IMR-90 (cell line): ENCODE measurements at regions not wholly inside any gene's neighbourhood (a gene's known extent, or its start where the extent isn't known, plus 50 kb on each side); places are given as distances from the start of the nearest gene placed in this dataset.

Source experiments
- ATAC-seq: fragments of 200-7000 bp; cut with Tn5 transposase; 2 replicates; pipeline ENCODE4 v1.9.1; 2020; ENCODE audit warnings: low read depth, mild to moderate bottlenecking, moderate library complexity
- BruUV-seq: library from RNA; stranded (reverse); fragments of 400-500 nt; replicated peaks from 2 replicates; lab custom pipeline; 2021; lab: Mats Ljungman, UMichigan
- CTCF ChIA-PET: fragments of 300-600 bp; formaldehyde crosslinking; extraction: SDS; loops from one replicate; lab custom pipeline; 2021; ENCODE audit warnings: antibody characterized with exemption; lab: Yijun Ruan, JAX
- POLR2A ChIA-PET: fragments of 300-600 bp; sonication (Branson Sonifier 250); formaldehyde crosslinking; loops from one replicate; lab custom pipeline; 2022; ENCODE audit warnings: antibody characterized with exemption; ENCODE audit not compliant: unreplicated experiment; lab: Charles Lee
- DNase-seq: peaks from one replicate; pipeline ENCODE4 v3.0.0; 2013
- H2AFZ ChIP-seq: replicated peaks from 2 replicates; pipeline ENCODE3; 2013; ENCODE audit warnings: low read length, mild to moderate bottlenecking; ENCODE audit not compliant: poor library complexity
- H2AK5ac ChIP-seq: 2 replicates; pipeline ENCODE4 v1.6.1; 2013; ENCODE audit warnings: low read depth, low read length, inconsistent platforms
- H2AK9ac ChIP-seq: replicated peaks from 2 replicates; pipeline ENCODE3; 2013; ENCODE audit warnings: mild to moderate bottlenecking, low read depth, low read length, moderate library complexity; ENCODE audit not compliant: poor library complexity
- H2BK120ac ChIP-seq: 2 replicates; pipeline ENCODE4 v1.6.1; 2013; ENCODE audit warnings: low read depth, low read length, inconsistent platforms
- H2BK15ac ChIP-seq: 3 replicates; pipeline ENCODE4 v1.6.1; 2013; ENCODE audit warnings: low read depth, low read length, inconsistent platforms
- H2BK20ac ChIP-seq: 2 replicates; pipeline ENCODE4 v1.6.1; 2013; ENCODE audit warnings: low read depth, mild to moderate bottlenecking, inconsistent platforms, low read length, moderate library complexity
- H2BK5ac ChIP-seq: 2 replicates; pipeline ENCODE4 v1.6.1; 2013; ENCODE audit warnings: mild to moderate bottlenecking, low read depth, low read length, inconsistent platforms; ENCODE audit not compliant: poor library complexity, severe bottlenecking
- H3K14ac ChIP-seq: replicated peaks from 2 replicates; pipeline ENCODE4 v1.6.1; 2013; ENCODE audit warnings: low read depth, low read length, inconsistent platforms
- H3K18ac ChIP-seq: 2 replicates; pipeline ENCODE4 v1.6.1; 2013; ENCODE audit warnings: low read depth, low read length, control low read depth
- H3K23ac ChIP-seq: 2 replicates; pipeline ENCODE4 v1.6.1; 2013; ENCODE audit warnings: low read depth, low read length, inconsistent platforms
- H3K27ac ChIP-seq: 2 replicates; pipeline ENCODE4 v1.5.1; 2013; ENCODE audit warnings: mild to moderate bottlenecking, control low read depth, low read length; ENCODE audit not compliant: insufficient read depth
- H3K27me3 ChIP-seq: 2 replicates; pipeline ENCODE4 v1.6.1; 2013; ENCODE audit warnings: low read length; ENCODE audit not compliant: control insufficient read depth, insufficient read depth
- H3K36me3 ChIP-seq: 2 replicates; pipeline ENCODE4 v1.6.1; 2013; ENCODE audit warnings: low read length, mixed read lengths; ENCODE audit not compliant: control insufficient read depth, insufficient read depth
- H3K4ac ChIP-seq: 2 replicates; pipeline ENCODE4 v1.6.1; 2013; ENCODE audit warnings: low read depth, low read length, inconsistent platforms
- H3K4me1 ChIP-seq: 2 replicates; pipeline ENCODE4 v1.6.1; 2013; ENCODE audit warnings: low read length, mixed read lengths; ENCODE audit not compliant: control insufficient read depth, insufficient read depth
- H3K4me2 ChIP-seq: 2 replicates; pipeline ENCODE4 v1.6.1; 2013; ENCODE audit warnings: low read depth, mild to moderate bottlenecking, control low read depth, low read length, moderate library complexity
- H3K4me3 ChIP-seq: 2 replicates; pipeline ENCODE4 v1.5.1; 2013; ENCODE audit warnings: low read depth, mild to moderate bottlenecking, control low read depth, low read length, moderate library complexity; ENCODE audit not compliant: insufficient read depth
- H3K56ac ChIP-seq: 2 replicates; pipeline ENCODE4 v1.6.1; 2013; ENCODE audit warnings: low read length, inconsistent platforms; ENCODE audit not compliant: insufficient read depth; ENCODE audit errors: extremely low read depth
- H3K79me1 ChIP-seq, 2 experiments: 2 replicates each; pipeline ENCODE4 v1.6.1; 2013; ENCODE audit warnings: low read length in 2 of 2, inconsistent platforms in 1 of 2, low read depth in 1 of 2
- H3K9ac ChIP-seq: 2 replicates; pipeline ENCODE4 v1.6.1; 2013; ENCODE audit warnings: low read depth, low read length, control low read depth
- H3K9me1 ChIP-seq: 2 replicates; pipeline ENCODE4 v1.6.1; 2013; ENCODE audit warnings: low read length, inconsistent platforms; ENCODE audit not compliant: insufficient read depth
- H3K9me3 ChIP-seq: 2 replicates; pipeline ENCODE4 v1.6.1; 2013; ENCODE audit warnings: low read length; ENCODE audit not compliant: control insufficient read depth, insufficient read depth
- H4K20me1 ChIP-seq: 2 replicates; pipeline ENCODE4 v1.6.1; 2013; ENCODE audit warnings: low read length, inconsistent platforms; ENCODE audit not compliant: insufficient read depth
- H4K5ac ChIP-seq: 2 replicates; pipeline ENCODE4 v1.6.1; 2013; ENCODE audit warnings: mild to moderate bottlenecking, low read depth, low read length, control low read depth
- H4K8ac ChIP-seq, 2 experiments: 2 replicates each; pipeline ENCODE4 v1.6.1; 2013; ENCODE audit warnings: low read depth in 2 of 2, low read length in 2 of 2, control low read depth in 1 of 2, inconsistent platforms in 1 of 2
- H4K91ac ChIP-seq: 2 replicates; pipeline ENCODE4 v1.6.1; 2013; ENCODE audit warnings: low read depth, low read length, inconsistent platforms; ENCODE audit not compliant: insufficient read depth
- BHLHE40 ChIP-seq: fragments of 150-350 bp; IDR thresholded peaks from 2 replicates; pipeline ENCODE4 v1.6.1; 2016; ENCODE audit warnings: mild to moderate bottlenecking, low read depth, low read length
- CEBPB ChIP-seq: IDR thresholded peaks from 2 replicates; pipeline ENCODE4 v1.6.1; 2012; ENCODE audit warnings: low read depth, low read length, improper control_type of control experiment
- CHD1 ChIP-seq: IDR thresholded peaks from 2 replicates; pipeline ENCODE4 v1.6.1; 2012; ENCODE audit warnings: low read depth, low read length, improper control_type of control experiment
- FOS ChIP-seq: fragments of 150-350 bp; IDR thresholded peaks from 2 replicates; pipeline ENCODE4 v1.6.1; 2016; ENCODE audit warnings: low read depth, low read length
- MAFK ChIP-seq: IDR thresholded peaks from 2 replicates; pipeline ENCODE4 v1.6.1; 2012; ENCODE audit warnings: low read depth, low read length, improper control_type of control experiment
- MAZ ChIP-seq: IDR thresholded peaks from 2 replicates; pipeline ENCODE4 v1.6.1; 2012; ENCODE audit warnings: low read depth, mild to moderate bottlenecking, low read length, improper control_type of control experiment, moderate library complexity, borderline replicate concordance
- MXI1 ChIP-seq: IDR thresholded peaks from 2 replicates; pipeline ENCODE4 v1.6.1; 2012; ENCODE audit warnings: low read depth, mild to moderate bottlenecking, low read length, moderate library complexity, borderline replicate concordance
- NFE2L2 ChIP-seq: fragments of 150-350 bp; IDR thresholded peaks from 2 replicates; pipeline ENCODE4 v1.6.1; 2016; ENCODE audit warnings: low read depth, mild to moderate bottlenecking, low read length
- RCOR1 ChIP-seq: IDR thresholded peaks from 2 replicates; pipeline ENCODE4 v1.6.1; 2012; ENCODE audit warnings: mild to moderate bottlenecking, low read length, improper control_type of control experiment; ENCODE audit not compliant: insufficient replicate concordance
- RFX5 ChIP-seq: IDR thresholded peaks from 2 replicates; pipeline ENCODE4 v1.8.0; 2012; ENCODE audit warnings: low read depth, mild to moderate bottlenecking, low read length, moderate library complexity
- SMC3 ChIP-seq: fragments of 150-350 bp; IDR thresholded peaks from 2 replicates; pipeline ENCODE4 v1.6.1; 2016; ENCODE audit warnings: low read depth, mild to moderate bottlenecking, antibody characterized with exemption, low read length, moderate library complexity
- WGBS, 2 experiments: methylation state at CpG; one replicate each; pipeline versions ENCODE4 v1.1.5 to v1.1.7; 2013; ENCODE audit warnings: missing lambda C conversion rate in 2 of 2; ENCODE audit not compliant: insufficient read length in 1 of 2; ENCODE audit errors: extremely low coverage in 2 of 2; 5-methylcytosine and 5-hydroxymethylcytosine counted together
- dilution Hi-C: fragments of 300-500 bp; cut with HindIII; formaldehyde crosslinking; loops from one replicate; pipeline ENCODE4 v1.14.3; 2018; ENCODE audit warnings: low sequenced_read_pairs; ENCODE audit not compliant: unreplicated experiment
- in situ Hi-C: fragments of 300-500 bp; cut with MboI; formaldehyde crosslinking; loops from 3 replicates; pipeline ENCODE4 v1.14.3; 2019; ENCODE audit warnings: low sequenced_read_pairs, inconsistent platforms, mixed read lengths
- intact Hi-C: fragments of 100-400 bp; cut with micrococcal nuclease; formaldehyde crosslinking; loops from 2 replicates; pipeline ENCODE4 v1.10.0; 2022
- TF ChIP-seq, protein P1 (sequence below): conservative IDR thresholded peaks from 2 replicates; pipeline ENCODE4 v1.5.1; 2012; ENCODE audit warnings: mild to moderate bottlenecking, low read depth, low read length, improper control_type of control experiment
- TF ChIP-seq, protein P2 (sequence below): fragments of 150-350 bp; IDR thresholded peaks from 2 replicates; pipeline ENCODE4 v1.6.1; 2017; ENCODE audit warnings: mild to moderate bottlenecking, antibody characterized with exemption, low read length, low read depth

DNA sequence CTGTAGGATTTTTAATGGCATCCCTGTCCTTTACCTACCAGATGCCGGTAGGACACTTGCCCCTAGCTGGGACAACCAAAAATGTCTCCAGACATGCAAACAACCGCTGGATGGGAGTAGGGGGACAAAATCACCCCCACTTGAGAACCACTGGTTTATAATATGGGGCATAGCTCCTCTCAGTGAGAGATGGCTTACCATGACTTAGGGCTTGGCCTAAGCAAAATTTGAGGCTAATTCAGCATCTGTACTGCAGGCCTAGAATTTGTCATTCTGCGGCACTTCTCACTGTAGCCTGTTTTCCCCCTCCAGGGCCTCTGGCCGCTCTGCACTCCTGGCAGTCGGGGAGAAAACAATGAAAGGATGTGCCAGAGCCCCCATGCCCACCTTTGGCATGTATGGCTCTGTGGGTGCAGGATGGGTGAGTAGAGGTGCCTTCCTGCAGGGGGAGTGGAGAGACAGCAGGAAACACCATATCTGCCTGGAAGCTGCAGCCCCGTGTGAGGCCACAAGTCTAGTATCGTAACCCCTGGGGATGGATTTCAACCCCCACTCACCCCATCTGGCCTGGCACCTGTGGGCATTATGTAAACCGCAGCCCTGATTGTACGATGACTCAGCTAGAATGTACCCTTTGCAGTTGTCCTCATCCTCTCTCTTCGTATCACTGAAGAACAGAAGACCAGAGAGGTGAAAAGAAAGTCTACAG is 268.1 kb downstream of the SOX9 start:
- no peak for DNase-seq
- 90% methylated on average over 2 of the region's 10 CpGs; no CpG with 5 or more reads in 1 of the 2 experiments for WGBS, 2 experiments
- no peak overlapping the region for H3K4me3 ChIP-seq
- H4K91ac ChIP-seq: peak overlapping the region; percentile 43; the same call in 1 of the 2 replicates
- no peaks in the 10 kb centered on the region for H3K27me3 ChIP-seq
- ATAC-seq: no peak
- ChIA-PET POLR2A (no interaction called here), CTCF (no interaction called here)
- H3K56ac ChIP-seq: no peak overlapping the region
- no peaks in the 10 kb centered on the region for H3K9me3 ChIP-seq
- peak overlapping the region; percentile 34; the same call in 1 of the 2 replicates for H3K14ac ChIP-seq
- H3K36me3 ChIP-seq: no peaks in the 10 kb centered on the region
- peak overlapping the region; percentile 31; the same call in 1 of the 2 replicates for H4K5ac ChIP-seq
- H3K27ac ChIP-seq: no peak overlapping the region
- H3K4me1 ChIP-seq: peaks cover 43% of the 10 kb centered on the region
- peak overlapping the region; percentile 88 for H2BK20ac ChIP-seq
- peak overlapping the region; percentile 77 for H2AK5ac ChIP-seq
- dilution Hi-C loops: no loop called here
- H2BK15ac ChIP-seq: peak overlapping the region; percentile 80
- peaks cover 0 to 14% of the 10 kb centered on the region in 2 experiments; a peak in 1 of 4 replicates for H3K79me1 ChIP-seq
- peak overlapping the region; percentile 79 for H2BK120ac ChIP-seq
- H3K9me1 ChIP-seq: peaks cover 33% of the 10 kb centered on the region
- no peaks in the 10 kb centered on the region; the same call in 1 of the 2 replicates for H4K20me1 ChIP-seq
- H2AFZ ChIP-seq: no peak overlapping the region
- in situ Hi-C loops: loop anchor here (25.0 kb wide), 1 partner anchor 823 kb away; no protein-coding TSS in a partner anchor
- H3K18ac ChIP-seq: peak overlapping the region; percentile 12; the same call in 1 of the 2 replicates
- no TSS peak for BruUV-seq
- H3K9ac ChIP-seq: no peak overlapping the region
- no peak overlapping the region for H3K23ac ChIP-seq
- H3K4me2 ChIP-seq: no peak overlapping the region
- peak overlapping the region; percentile 21 for H2BK5ac ChIP-seq
- intact Hi-C loops: loop anchor here (5.0 kb wide), 1 partner anchor 52 kb away; no protein-coding TSS in a partner anchor
- peak overlapping the region in 1 of 2 experiments; percentile 22; a peak in 1 of 4 replicates for H4K8ac ChIP-seq
- no peak overlapping the region for H2AK9ac ChIP-seq
- peak overlapping the region; percentile 63 for H3K4ac ChIP-seq
- TF ChIP-seq CHD1: no peak
- no peak for TF ChIP-seq CEBPB
- TF ChIP-seq RFX5: no peak
- TF ChIP-seq MAFK: peak; percentile 48; the same call in 1 of the 2 replicates
- TF ChIP-seq, protein P1, sequence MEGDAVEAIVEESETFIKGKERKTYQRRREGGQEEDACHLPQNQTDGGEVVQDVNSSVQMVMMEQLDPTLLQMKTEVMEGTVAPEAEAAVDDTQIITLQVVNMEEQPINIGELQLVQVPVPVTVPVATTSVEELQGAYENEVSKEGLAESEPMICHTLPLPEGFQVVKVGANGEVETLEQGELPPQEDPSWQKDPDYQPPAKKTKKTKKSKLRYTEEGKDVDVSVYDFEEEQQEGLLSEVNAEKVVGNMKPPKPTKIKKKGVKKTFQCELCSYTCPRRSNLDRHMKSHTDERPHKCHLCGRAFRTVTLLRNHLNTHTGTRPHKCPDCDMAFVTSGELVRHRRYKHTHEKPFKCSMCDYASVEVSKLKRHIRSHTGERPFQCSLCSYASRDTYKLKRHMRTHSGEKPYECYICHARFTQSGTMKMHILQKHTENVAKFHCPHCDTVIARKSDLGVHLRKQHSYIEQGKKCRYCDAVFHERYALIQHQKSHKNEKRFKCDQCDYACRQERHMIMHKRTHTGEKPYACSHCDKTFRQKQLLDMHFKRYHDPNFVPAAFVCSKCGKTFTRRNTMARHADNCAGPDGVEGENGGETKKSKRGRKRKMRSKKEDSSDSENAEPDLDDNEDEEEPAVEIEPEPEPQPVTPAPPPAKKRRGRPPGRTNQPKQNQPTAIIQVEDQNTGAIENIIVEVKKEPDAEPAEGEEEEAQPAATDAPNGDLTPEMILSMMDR: peak; percentile 22; the same call in 1 of the 2 replicates
- TF ChIP-seq, protein P2, sequence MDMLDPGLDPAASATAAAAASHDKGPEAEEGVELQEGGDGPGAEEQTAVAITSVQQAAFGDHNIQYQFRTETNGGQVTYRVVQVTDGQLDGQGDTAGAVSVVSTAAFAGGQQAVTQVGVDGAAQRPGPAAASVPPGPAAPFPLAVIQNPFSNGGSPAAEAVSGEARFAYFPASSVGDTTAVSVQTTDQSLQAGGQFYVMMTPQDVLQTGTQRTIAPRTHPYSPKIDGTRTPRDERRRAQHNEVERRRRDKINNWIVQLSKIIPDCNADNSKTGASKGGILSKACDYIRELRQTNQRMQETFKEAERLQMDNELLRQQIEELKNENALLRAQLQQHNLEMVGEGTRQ: no peak
- no peak for TF ChIP-seq MAZ
- TF ChIP-seq NFE2L2: peak; percentile 55; the same call in 1 of the 2 replicates
- no peak for TF ChIP-seq MXI1
- no peak for TF ChIP-seq BHLHE40
- TF ChIP-seq SMC3: no peak
- TF ChIP-seq FOS: no peak
- no peak for TF ChIP-seq RCOR1
